GM23338 (cell line): ENCODE measurements at regions not wholly inside any gene's neighbourhood (a gene's known extent, or its start where the extent isn't known, plus 50 kb on each side); places are given as distances from the start of the nearest gene placed in this dataset.

Experiments
- ETS1 ChIP-seq: IDR thresholded peaks from 2 replicates; pipeline ENCODE4 v1.6.1; 2016; ENCODE audit warnings: antibody characterized with exemption
- EZH2 ChIP-seq: fragments of 200-600 bp; sonication (generic); IDR thresholded peaks from one replicate; pipeline ENCODE4 v1.8.0; 2017; ENCODE audit warnings: antibody characterized with exemption, mild to moderate bottlenecking, low read depth; ENCODE audit not compliant: unreplicated experiment
- EZH2phosphoT487 ChIP-seq: fragments of 200-600 bp; sonication (generic); IDR thresholded peaks from one replicate; pipeline ENCODE4 v1.8.1; 2018; ENCODE audit warnings: antibody characterized with exemption; ENCODE audit not compliant: unreplicated experiment
- JUNB ChIP-seq: IDR thresholded peaks from one replicate; pipeline ENCODE4 v1.6.1; 2016; ENCODE audit warnings: antibody characterized with exemption; ENCODE audit not compliant: unreplicated experiment
- NANOG ChIP-seq: IDR thresholded peaks from 2 replicates; pipeline ENCODE4 v1.6.1; 2016; ENCODE audit warnings: antibody characterized with exemption, borderline replicate concordance
- POLR2AphosphoS5 ChIP-seq: IDR thresholded peaks from 2 replicates; pipeline ENCODE4 v1.6.1; 2016; ENCODE audit warnings: antibody characterized with exemption, low read depth
- STAT1 ChIP-seq: IDR thresholded peaks from one replicate; pipeline ENCODE4 v1.6.1; 2016; ENCODE audit warnings: antibody characterized with exemption; ENCODE audit not compliant: unreplicated experiment
- ZNF114 ChIP-seq: fragments of 250-450 bp; sonication (Bioruptor Pico); IDR thresholded peaks from 2 replicates; pipeline ENCODE4 v1.5.0; 2020; ENCODE audit warnings: mild to moderate bottlenecking, moderate library complexity
- ZNF331 ChIP-seq: fragments of 250-450 bp; sonication (Bioruptor Pico); IDR thresholded peaks from 2 replicates; pipeline ENCODE4 v1.5.0; 2020; ENCODE audit warnings: low read depth, mild to moderate bottlenecking, moderate library complexity
- ZNF462 ChIP-seq: fragments of 250-450 bp; sonication (Bioruptor Pico); IDR thresholded peaks from 2 replicates; pipeline ENCODE4 v1.5.0; 2020; ENCODE audit warnings: mild to moderate bottlenecking, moderate library complexity
- TF ChIP-seq, protein P1 (sequence below), 2 experiments: fragments of 200-600 bp in 1 of 2; sonication (generic) in 1 of 2; conservative IDR thresholded peaks; 2 replicates each; pipeline versions ENCODE4 v1.5.1 to v1.6.1; 2016 to 2017; ENCODE audit warnings: antibody characterized with exemption in 2 of 2, low read depth in 2 of 2, mild to moderate bottlenecking in 2 of 2, moderate library complexity in 1 of 2

DNA sequence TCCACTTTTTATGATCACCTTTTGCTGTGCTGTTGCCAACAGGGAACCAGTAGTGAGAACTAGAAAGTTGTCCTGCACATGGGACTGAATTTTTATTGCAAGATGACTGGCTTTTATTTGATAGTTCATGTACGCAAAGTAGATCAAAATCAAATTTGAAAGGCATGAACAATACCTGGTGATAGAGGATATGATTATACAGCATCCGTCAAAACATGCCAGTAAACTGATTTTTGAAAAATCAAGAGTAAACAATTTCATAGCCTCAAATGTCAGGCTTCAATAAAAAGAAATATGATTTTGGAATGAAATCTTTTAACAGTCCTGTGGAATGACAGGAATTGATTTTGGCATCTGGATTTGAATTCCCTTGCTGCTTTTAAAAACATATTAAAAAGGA, 219.6 kb upstream of the LRRN1 start (continued):
- no peak for TF ChIP-seq ZNF462 (CRISPR knock-in tag)
- no peak for TF ChIP-seq STAT1
- no peak for TF ChIP-seq EZH2
- no peak for TF ChIP-seq ZNF331 (CRISPR knock-in tag)
- TF ChIP-seq, protein P1, sequence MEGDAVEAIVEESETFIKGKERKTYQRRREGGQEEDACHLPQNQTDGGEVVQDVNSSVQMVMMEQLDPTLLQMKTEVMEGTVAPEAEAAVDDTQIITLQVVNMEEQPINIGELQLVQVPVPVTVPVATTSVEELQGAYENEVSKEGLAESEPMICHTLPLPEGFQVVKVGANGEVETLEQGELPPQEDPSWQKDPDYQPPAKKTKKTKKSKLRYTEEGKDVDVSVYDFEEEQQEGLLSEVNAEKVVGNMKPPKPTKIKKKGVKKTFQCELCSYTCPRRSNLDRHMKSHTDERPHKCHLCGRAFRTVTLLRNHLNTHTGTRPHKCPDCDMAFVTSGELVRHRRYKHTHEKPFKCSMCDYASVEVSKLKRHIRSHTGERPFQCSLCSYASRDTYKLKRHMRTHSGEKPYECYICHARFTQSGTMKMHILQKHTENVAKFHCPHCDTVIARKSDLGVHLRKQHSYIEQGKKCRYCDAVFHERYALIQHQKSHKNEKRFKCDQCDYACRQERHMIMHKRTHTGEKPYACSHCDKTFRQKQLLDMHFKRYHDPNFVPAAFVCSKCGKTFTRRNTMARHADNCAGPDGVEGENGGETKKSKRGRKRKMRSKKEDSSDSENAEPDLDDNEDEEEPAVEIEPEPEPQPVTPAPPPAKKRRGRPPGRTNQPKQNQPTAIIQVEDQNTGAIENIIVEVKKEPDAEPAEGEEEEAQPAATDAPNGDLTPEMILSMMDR (conservative IDR thresholded peaks at IDR 0.05; ENCODE audit: low read depth in 2 of 2), result no peak
- TF ChIP-seq POLR2AphosphoS5, result no peak
- TF ChIP-seq ETS1, result no peak
- TF ChIP-seq JUNB, result no peak
- no peak for TF ChIP-seq ZNF114
- TF ChIP-seq EZH2phosphoT487, result no peak
- no peak for TF ChIP-seq NANOG
